Coronary artery (tissue), 2 donors: ENCODE measurements at regions not wholly inside any gene's neighbourhood (a gene's known extent, or its start where the extent isn't known, plus 50 kb on each side); places are given as distances from the start of the nearest gene placed in this dataset.

ENCODE experiments used
- DNase-seq: peaks from one replicate; pipeline ENCODE4 v3.0.0-alpha.2; 2017; ENCODE audit warnings: low spot score
- H3K27ac ChIP-seq, 2 donors: fragments of 200-600 bp; sonication (generic); one replicate each; pipeline ENCODE4 v1.5.1; 2016 to 2019
- H3K4me3 ChIP-seq: fragments of 200-600 bp; sonication (generic); 2 replicates; pipeline ENCODE4 v1.5.1; 2016; ENCODE audit warnings: mild to moderate bottlenecking, moderate library complexity
- CTCF ChIP-seq: fragments of 200-600 bp; sonication (generic); IDR thresholded peaks from one replicate; pipeline ENCODE4 v1.5.1; 2019; ENCODE audit warnings: antibody characterized with exemption

GRCh38 chr3:163474766-163475165 is 1603.5 kb downstream of the SI start:
- H3K27ac ChIP-seq, result no peak overlapping the region
- no peak for DNase-seq
- H3K4me3 ChIP-seq, result no peak overlapping the region
- no peak for TF ChIP-seq CTCF

- no peak for DNase-seq
- no peak for TF ChIP-seq CTCF
- H3K4me3 ChIP-seq, result no peak overlapping the region
- no peak overlapping the region for H3K27ac ChIP-seq
Measured at GRCh38 chr3:163468531-163469335, 1609.6 kb downstream of the SI start.

GRCh38 chr3:163462446-163462845 is 1615.8 kb downstream of the SI start:
- DNase-seq, result no peak
- TF ChIP-seq CTCF, result no peak
- Histone ChIP-seq H3K27ac (peak overlapping the region in 1 of 2 donors; percentile 50), H3K4me3 (no peak overlapping the region)

GRCh38 chr3:163450698-163451097 is 1627.6 kb downstream of the SI start:
- no peak for TF ChIP-seq CTCF
- Histone ChIP-seq H3K4me3 (no peak overlapping the region), H3K27ac (no peak overlapping the region)
- DNase-seq, result no peak

GRCh38 chr3:163438760-163439159 is 1639.5 kb downstream of the SI start:
- Histone ChIP-seq H3K4me3 (no peak overlapping the region), H3K27ac (no peak overlapping the region)
- TF ChIP-seq CTCF, result no peak
- DNase-seq, result no peak

GRCh38 chr3:163422671-163423070 is 1655.6 kb downstream of the SI start:
- no peak for TF ChIP-seq CTCF
- DNase-seq, result no peak
- H3K27ac ChIP-seq, result no peak overlapping the region
- H3K4me3 ChIP-seq, result no peak overlapping the region
